Stimulated activated CD4-positive, alpha-beta T cell treated with anti-CD3 and anti-CD28 coated beads, Interleukin-2, amount 100 ng/mL, for 4 hours (primary cell): ENCODE measurements at regions not wholly inside any gene's neighbourhood (a gene's known extent, or its start where the extent isn't known, plus 50 kb on each side); places are given as distances from the start of the nearest gene placed in this dataset.
A peak's percentile ranks its signal among the peaks of the same experiment; 100 is the strongest.
"Not testable (repeated sequence)": the region's sequence is repeated elsewhere in the genome, so short reads cannot be mapped to it uniquely, and the experiment has no call there.

Source experiments
- DNase-seq: peaks from one replicate; pipeline ENCODE4 v3.0.0-alpha.2; 2020; ENCODE audit warnings: low read depth

GRCh38 chrX:40891798-40892197 is 156.5 kb upstream of the MED14 start:
- DNase-seq: no peak

DNA sequence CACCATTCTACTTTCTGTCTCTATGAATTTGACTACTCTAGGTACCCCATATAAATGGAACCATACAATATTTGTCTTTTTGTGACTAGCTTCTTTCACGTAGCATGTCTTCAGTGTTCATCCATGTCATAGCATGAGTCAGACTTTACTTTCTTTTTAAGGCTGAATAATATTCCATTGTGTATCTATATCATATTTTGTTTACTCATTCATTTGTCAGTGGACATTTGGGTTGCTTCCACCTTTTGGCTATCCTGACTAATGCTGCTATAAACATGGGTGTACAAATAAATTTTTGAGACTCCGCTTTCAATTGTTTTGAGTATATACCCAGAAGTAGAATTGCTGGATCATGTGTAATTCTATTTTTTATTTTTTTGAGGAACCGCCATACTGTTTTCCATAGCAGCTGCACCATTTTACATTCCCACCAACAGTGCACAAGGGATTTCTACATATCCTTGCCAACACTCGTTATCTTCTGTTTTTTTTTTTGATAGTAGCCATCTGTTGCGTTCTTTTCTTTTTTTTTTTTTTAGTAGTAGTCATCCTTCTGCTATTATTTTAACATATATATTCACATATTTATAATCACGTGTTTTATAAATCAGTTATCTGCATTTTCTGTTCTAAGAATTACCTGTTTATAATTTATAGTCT is 158.0 kb upstream of the MED14 start:
- DNase-seq: no peak

DNA sequence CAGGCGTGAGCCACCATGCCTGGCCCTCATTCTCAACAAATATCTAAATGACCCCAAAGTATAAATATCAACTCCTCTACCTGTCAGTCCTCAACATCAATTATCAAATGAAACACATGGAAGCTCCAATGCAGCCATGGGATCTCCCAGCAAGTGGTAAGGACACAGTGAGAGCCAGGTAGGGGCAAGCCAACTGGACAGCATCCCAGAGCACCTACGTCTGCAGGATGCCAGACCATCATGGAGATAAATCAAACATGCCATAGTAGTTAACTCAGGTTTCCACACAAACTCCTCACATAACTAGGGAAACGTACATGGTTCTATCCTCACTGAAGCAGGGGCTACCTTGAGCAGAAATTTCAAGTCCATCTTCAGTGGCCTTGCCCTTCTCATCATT is 159.9 kb upstream of the MED14 start:
- no peak for DNase-seq

- no peak for DNase-seq
Measured at GRCh38 chrX:40897718-40898270, 162.5 kb upstream of the MED14 start.

GRCh38 chrX:40904739-40905138 is 169.4 kb upstream of the MED14 start:
- not testable (repeated sequence) for DNase-seq

- DNase-seq: no peak
Measured at GRCh38 chrX:40908026-40908425, 172.7 kb upstream of the MED14 start.

GRCh38 chrX:40908857-40909475 is 173.6 kb upstream of the MED14 start:
- DNase-seq: no peak

- DNase-seq: no peak
Measured at GRCh38 chrX:40912166-40912565, 173.1 kb upstream of the USP9X start.

GRCh38 chrX:40912576-40912975 is 172.7 kb upstream of the USP9X start:
- DNase-seq: no peak

DNA sequence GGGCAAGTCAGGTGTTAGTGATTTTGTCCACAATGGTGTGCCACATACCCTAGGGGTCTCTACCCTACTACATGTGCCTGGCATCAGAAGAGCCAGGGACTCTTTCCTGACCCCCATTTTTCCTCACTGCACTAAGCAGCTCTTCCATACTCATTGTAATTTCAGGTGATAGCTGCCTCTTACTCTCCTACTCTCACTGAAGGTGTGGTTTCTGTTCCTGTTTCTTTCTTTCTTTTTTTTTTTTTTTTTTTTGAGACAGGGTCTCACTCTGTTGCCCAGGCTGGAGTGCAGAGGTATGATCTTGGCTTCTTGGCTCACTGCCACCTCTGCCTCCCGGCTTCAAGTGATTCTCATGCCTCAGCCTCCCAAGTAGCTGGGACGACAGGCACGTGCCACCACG is 164.9 kb upstream of the USP9X start:
- no peak for DNase-seq

- no peak for DNase-seq
Measured at GRCh38 chrX:40922307-40922706, 162.9 kb upstream of the USP9X start.

- not testable (repeated sequence) for DNase-seq
Measured at GRCh38 chrX:40926739-40927427, 158.4 kb upstream of the USP9X start.

DNA sequence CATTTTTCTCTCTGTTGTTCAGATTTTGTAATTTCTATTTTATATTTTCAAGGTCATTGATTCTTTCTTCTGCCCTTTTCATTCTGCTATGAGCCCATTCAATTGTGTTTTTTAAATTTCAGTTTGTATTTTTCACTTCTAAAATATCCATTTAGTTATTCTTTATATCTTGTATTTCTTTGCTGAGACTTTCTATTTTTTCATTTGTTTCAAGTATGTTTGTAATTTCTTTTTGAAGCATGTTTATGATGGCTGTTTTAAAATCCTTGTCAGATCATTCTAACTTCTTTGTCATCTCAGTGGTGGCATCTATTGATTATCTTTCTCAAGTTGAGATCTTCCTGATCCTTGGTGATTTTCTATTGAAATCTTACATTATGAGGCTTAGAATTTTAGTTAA is 157.2 kb upstream of the USP9X start:
- DNase-seq: no peak

GRCh38 chrX:40931921-40932320 is 153.3 kb upstream of the USP9X start:
- no peak for DNase-seq

GRCh38 chrX:40933132-40933705 is 152.0 kb upstream of the USP9X start:
- DNase-seq: peak; percentile 14

GRCh38 chrX:40933706-40934425 is 151.4 kb upstream of the USP9X start:
- DNase-seq: no peak

DNA sequence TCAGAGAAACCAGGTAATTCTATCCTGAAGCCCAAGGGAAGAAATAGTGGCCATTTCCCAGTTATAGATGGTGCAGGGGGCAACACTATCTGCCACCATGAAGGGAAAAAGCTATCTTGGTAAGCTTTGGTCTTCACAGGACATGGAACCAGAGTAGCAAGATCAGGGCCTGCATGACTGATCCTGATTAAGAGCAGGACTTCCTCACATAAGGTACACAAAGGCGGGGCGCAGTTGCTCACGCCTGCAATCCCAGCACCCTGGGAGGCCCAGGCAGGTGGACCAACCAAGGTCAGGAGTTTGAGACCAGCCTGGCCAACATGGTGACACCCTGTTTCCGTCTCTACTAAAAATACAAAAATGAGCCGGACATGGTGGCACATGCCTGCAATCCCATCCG is 148.4 kb upstream of the USP9X start:
- DNase-seq: no peak

- no peak for DNase-seq
Measured at GRCh38 chrX:40938423-40938822, 146.8 kb upstream of the USP9X start.

DNA sequence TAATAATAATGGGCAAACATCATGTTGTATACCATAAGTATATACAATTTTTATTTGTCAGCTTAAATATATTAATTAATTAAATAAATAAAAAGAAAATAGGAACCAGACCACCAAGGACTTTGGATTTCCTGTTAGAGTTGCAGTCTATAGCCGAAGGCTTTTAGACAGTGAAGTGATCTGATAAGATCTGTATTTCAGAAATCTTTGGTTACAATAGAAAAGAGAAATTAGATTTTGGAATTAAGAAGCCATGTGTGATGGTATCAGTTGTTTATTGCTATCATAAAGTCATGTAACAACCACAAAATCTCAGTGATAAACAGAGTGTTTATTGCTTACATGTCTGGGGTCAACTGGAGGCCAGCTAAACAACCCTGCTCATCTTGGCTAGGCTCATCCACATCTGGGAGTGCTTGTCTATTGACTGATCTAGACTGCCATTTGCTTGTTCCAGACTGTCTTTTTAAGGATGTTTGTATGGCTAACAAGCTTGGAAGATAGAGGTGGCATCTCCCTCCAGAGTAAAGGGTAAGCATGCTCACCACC is 142.1 kb upstream of the USP9X start:
- no peak for DNase-seq

GRCh38 chrX:40945361-40945713 is 139.9 kb upstream of the USP9X start:
- no peak for DNase-seq

GRCh38 chrX:40947276-40947675 is 138.0 kb upstream of the USP9X start:
- DNase-seq: no peak

- no peak for DNase-seq
Measured at GRCh38 chrX:40949071-40949470, 136.2 kb upstream of the USP9X start.
